Neutrophil (primary cell): ENCODE measurements at regions not wholly inside any gene's neighbourhood (a gene's known extent, or its start where the extent isn't known, plus 50 kb on each side); places are given as distances from the start of the nearest gene placed in this dataset.

Experiments
- H3K27ac ChIP-seq: fragments of 200-600 bp; sonication (generic); 2 replicates; pipeline ENCODE4 v1.5.1; 2016; ENCODE audit warnings: mild to moderate bottlenecking, moderate library complexity
- H3K27me3 ChIP-seq: fragments of 200-600 bp; sonication (generic); 2 replicates; pipeline ENCODE4 v1.6.0; 2016; ENCODE audit warnings: mild to moderate bottlenecking
- H3K36me3 ChIP-seq: fragments of 200-600 bp; sonication (generic); 2 replicates; pipeline ENCODE4 v1.5.1; 2017
- H3K4me1 ChIP-seq, 2 experiments: fragments of 200-600 bp in 1 of 2; sonication (generic) in 1 of 2; 1 replicate in 1 of 2; 2 replicates in 1 of 2; pipeline versions ENCODE4 v1.5.1 to v1.6.1; 2013 to 2016; ENCODE audit warnings: low read depth in 1 of 2, low read length in 1 of 2, mild to moderate bottlenecking in 1 of 2, moderate library complexity in 1 of 2; ENCODE audit not compliant: control insufficient read depth in 1 of 2, insufficient read depth in 1 of 2
- H3K4me3 ChIP-seq, 2 experiments: fragments of 200-600 bp in 1 of 2; sonication (generic) in 1 of 2; 1 replicate in 1 of 2; 2 replicates in 1 of 2; pipeline ENCODE4 v1.5.1; 2013 to 2016; ENCODE audit warnings: low read depth in 1 of 2, low read length in 1 of 2, mild to moderate bottlenecking in 1 of 2, moderate library complexity in 1 of 2
- H3K9me3 ChIP-seq: fragments of 200-600 bp; sonication (generic); 2 replicates; pipeline ENCODE4 v1.5.1; 2016
- TF ChIP-seq, protein P1 (sequence below): fragments of 200-600 bp; sonication (generic); IDR thresholded peaks from 2 replicates; pipeline ENCODE4 v1.5.1; 2016; ENCODE audit warnings: antibody characterized with exemption

DNA sequence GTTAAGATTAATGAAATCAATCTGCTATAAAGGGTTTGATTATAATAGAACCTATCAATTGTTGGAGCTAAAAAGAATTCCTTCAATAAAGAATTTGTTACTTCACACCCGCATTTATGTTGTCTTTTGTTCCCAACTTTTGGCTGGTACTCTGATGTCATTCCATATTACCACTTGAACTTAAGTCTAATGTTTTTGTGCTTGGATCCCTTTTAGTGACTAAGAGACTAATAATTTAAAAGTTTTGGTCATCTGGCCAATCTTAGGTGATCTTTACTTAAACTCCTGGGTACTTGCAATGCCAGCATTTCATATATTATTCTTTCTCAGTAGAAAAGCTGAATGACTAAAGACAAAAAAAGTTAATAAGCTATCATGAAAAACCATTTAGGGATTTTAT, 113.0 kb downstream of the TMEM30B start:
- Histone ChIP-seq H3K27ac (no peak overlapping the region), H3K4me1 (no peaks in the 10 kb centered on the region)
- TF ChIP-seq, protein P1, sequence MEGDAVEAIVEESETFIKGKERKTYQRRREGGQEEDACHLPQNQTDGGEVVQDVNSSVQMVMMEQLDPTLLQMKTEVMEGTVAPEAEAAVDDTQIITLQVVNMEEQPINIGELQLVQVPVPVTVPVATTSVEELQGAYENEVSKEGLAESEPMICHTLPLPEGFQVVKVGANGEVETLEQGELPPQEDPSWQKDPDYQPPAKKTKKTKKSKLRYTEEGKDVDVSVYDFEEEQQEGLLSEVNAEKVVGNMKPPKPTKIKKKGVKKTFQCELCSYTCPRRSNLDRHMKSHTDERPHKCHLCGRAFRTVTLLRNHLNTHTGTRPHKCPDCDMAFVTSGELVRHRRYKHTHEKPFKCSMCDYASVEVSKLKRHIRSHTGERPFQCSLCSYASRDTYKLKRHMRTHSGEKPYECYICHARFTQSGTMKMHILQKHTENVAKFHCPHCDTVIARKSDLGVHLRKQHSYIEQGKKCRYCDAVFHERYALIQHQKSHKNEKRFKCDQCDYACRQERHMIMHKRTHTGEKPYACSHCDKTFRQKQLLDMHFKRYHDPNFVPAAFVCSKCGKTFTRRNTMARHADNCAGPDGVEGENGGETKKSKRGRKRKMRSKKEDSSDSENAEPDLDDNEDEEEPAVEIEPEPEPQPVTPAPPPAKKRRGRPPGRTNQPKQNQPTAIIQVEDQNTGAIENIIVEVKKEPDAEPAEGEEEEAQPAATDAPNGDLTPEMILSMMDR = no peak

DNA sequence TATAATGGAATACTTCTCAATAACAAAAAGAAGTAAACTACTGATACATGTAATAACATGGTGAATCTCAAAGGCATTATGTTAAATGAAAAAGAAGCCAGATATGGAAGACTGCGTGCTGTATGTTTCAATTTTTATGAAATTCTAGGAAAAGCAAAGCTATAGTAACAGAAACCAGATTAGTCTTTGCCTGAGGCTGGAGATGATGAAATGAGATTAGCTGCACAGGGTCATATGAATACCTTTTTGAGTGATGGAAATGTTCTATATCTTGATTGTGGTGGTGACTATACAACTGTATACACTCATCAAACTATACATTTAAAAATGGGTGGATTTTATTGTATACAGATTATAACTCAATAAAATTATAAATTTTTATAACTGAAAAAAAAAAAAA, 113.5 kb downstream of the TMEM30B start:
- no peaks in the 10 kb centered on the region for H3K36me3 ChIP-seq
- TF ChIP-seq, protein P1 = no peak
- no peaks in the 10 kb centered on the region for H3K9me3 ChIP-seq
- no peaks in the 10 kb centered on the region for H3K4me1 ChIP-seq
- H3K27me3 ChIP-seq = peaks cover 15% of the 10 kb centered on the region
- H3K4me3 ChIP-seq = no peak overlapping the region
- no peak overlapping the region for H3K27ac ChIP-seq

More for the DNA sequence above, 113.0 kb downstream of the TMEM30B start:
- Histone ChIP-seq H3K27me3 (peaks cover 15% of the 10 kb centered on the region), H3K9me3 (no peaks in the 10 kb centered on the region), H3K4me3 (no peak overlapping the region), H3K36me3 (no peaks in the 10 kb centered on the region)

DNA sequence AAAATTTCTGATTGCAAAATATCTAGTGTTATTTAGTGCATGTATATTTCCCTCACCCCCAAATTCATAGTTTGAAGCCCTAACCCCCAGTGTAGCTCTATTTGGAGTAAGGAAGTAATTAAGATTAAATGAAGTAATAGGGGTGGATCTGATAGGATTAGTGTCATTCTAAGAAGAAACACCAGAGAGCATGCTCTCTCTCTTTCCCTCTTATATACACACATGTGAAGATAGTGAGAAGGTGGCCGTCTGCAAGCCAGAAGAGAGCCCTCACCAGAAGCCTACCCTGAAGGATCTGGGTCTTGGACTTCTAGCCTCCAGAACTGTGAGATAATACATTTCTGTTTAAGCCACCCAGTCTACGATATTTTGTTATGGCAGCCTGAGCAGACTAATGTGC, 120.3 kb downstream of the TMEM30B start:
- no peaks in the 10 kb centered on the region for H3K36me3 ChIP-seq
- H3K27me3 ChIP-seq = no peaks in the 10 kb centered on the region
- no peaks in the 10 kb centered on the region for H3K4me1 ChIP-seq
- H3K4me3 ChIP-seq = no peak overlapping the region
- TF ChIP-seq, protein P1 = no peak
- H3K27ac ChIP-seq = no peak overlapping the region
- no peaks in the 10 kb centered on the region for H3K9me3 ChIP-seq

DNA sequence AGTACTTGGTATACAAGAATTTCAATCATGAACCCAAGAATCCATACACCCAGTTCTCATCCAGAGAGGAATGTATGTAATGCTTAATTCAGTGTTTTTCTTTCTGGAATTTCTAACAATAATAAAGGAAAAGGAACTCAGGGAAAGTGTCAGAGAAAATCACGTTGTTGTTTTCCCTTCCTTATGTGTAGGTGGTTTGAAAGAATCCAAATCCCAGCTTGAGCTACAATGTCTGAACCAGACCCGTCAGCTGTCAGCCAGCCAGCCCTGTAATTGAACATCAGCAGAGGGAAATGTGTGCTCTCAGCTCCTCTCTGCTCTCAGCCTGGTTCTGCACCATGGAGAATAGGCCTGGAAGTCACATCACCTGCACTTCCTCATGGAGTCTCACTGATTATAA, 126.5 kb downstream of the TMEM30B start:
- Histone ChIP-seq H3K4me1 (no peaks in the 10 kb centered on the region), H3K27me3 (no peaks in the 10 kb centered on the region), H3K4me3 (no peak overlapping the region), H3K36me3 (no peaks in the 10 kb centered on the region), H3K9me3 (no peaks in the 10 kb centered on the region), H3K27ac (no peak overlapping the region)
- TF ChIP-seq, protein P1 = no peak

DNA sequence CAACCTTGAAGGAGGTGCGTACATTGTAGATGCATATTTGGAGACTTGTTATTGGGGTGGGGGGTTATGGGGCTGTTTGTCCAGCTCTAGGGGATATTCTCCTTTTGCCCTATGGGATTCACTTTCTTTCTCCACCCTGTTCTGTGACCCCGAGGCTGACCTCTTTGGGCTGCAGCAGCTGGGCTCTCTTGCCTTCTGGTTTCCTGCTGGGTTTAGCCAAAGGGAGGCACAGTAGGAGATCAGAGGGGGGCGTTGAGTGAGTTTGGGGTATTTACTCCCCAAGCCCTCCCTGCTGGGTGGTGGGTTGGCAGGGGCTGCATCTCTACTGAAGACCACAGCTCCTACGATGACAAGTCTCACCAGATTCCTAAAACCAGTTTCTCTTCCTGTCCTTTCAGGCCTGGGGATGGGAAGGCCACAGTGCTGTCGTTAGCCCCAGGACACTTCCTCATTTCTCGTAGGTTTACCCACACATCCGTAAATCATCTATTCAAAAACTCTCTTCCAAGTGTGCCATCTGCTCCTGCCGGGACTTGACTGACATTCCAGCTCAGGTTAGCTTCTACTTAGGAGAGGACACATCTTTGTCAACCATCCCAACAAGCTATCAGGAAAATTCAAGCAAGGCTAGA, 127.1 kb downstream of the TMEM30B start:
- Histone ChIP-seq H3K27ac (no peak overlapping the region), H3K9me3 (no peaks in the 10 kb centered on the region), H3K27me3 (no peaks in the 10 kb centered on the region), H3K4me1 (no peaks in the 10 kb centered on the region), H3K4me3 (no peak overlapping the region), H3K36me3 (no peaks in the 10 kb centered on the region)
- TF ChIP-seq, protein P1 = no peak
